Kidney epithelial cell (primary cell): ENCODE measurements at regions not wholly inside any gene's neighbourhood (a gene's known extent, or its start where the extent isn't known, plus 50 kb on each side); places are given as distances from the start of the nearest gene placed in this dataset.
"Not testable (repeated sequence)": the region's sequence is repeated elsewhere in the genome, so short reads cannot be mapped to it uniquely, and the experiment has no call there.

Experiments
- DNase-seq: peaks from one replicate; pipeline ENCODE4 v3.0.0-alpha.2; 2010; ENCODE audit warnings: low read depth
- H3K27me3 ChIP-seq: 2 replicates; pipeline ENCODE4 v1.6.0; 2011; ENCODE audit warnings: low read length; ENCODE audit not compliant: control insufficient read depth, insufficient read depth
- H3K36me3 ChIP-seq: 2 replicates; pipeline ENCODE4 v1.5.1; 2011; ENCODE audit warnings: low read length; ENCODE audit not compliant: control insufficient read depth, insufficient read depth
- H3K4me3 ChIP-seq: 2 replicates; pipeline ENCODE4 v1.5.1; 2011; ENCODE audit warnings: low read depth, mild to moderate bottlenecking, control low read depth, low read length
- CTCF ChIP-seq: IDR thresholded peaks from 2 replicates; pipeline ENCODE4 v1.5.1; 2011; ENCODE audit warnings: mild to moderate bottlenecking, moderate library complexity, low read length, control low read depth, inconsistent platforms; ENCODE audit not compliant: insufficient read depth, poor library complexity, severe bottlenecking

- no peak for TF ChIP-seq CTCF
- Histone ChIP-seq H3K27me3 (no peaks in the 10 kb centered on the region), H3K4me3 (no peak overlapping the region), H3K36me3 (no peaks in the 10 kb centered on the region)
- DNase-seq: no peak
Observed at GRCh38 chr5:27773166-27773565, 734.8 kb upstream of the CDH9 start.

GRCh38 chr5:27769748-27770402, 731.5 kb upstream of the CDH9 start:
- Histone ChIP-seq H3K36me3 (no peaks in the 10 kb centered on the region), H3K4me3 (no peak overlapping the region), H3K27me3 (no peaks in the 10 kb centered on the region)
- no peak for TF ChIP-seq CTCF
- no peak for DNase-seq

GRCh38 chr5:27748847-27749246, 710.5 kb upstream of the CDH9 start:
- Histone ChIP-seq H3K36me3 (no peaks in the 10 kb centered on the region), H3K4me3 (no peak overlapping the region), H3K27me3 (no peaks in the 10 kb centered on the region)
- no peak for TF ChIP-seq CTCF
- no peak for DNase-seq

- not testable (repeated sequence) for H3K4me3 ChIP-seq, DNase-seq, H3K27me3 ChIP-seq, H3K36me3 ChIP-seq
Observed at GRCh38 chr5:27743383-27743979, 705.1 kb upstream of the CDH9 start.

- no peak for TF ChIP-seq CTCF
- no peaks in the 10 kb centered on the region for H3K36me3 ChIP-seq
Observed at GRCh38 chr5:27742805-27743204, 704.4 kb upstream of the CDH9 start.

GRCh38 chr5:27734838-27735237, 696.5 kb upstream of the CDH9 start:
- Histone ChIP-seq H3K36me3 (no peaks in the 10 kb centered on the region), H3K4me3 (no peak overlapping the region), H3K27me3 (no peaks in the 10 kb centered on the region)
- TF ChIP-seq CTCF: no peak
- no peak for DNase-seq

More at GRCh38 chr5:27742805-27743204, 704.4 kb upstream of the CDH9 start:
- Histone ChIP-seq H3K27me3 (no peaks in the 10 kb centered on the region), H3K4me3 (no peak overlapping the region)
- DNase-seq: no peak
